RWPE1 (cell line): ENCODE measurements at regions not wholly inside any gene's neighbourhood (a gene's known extent, or its start where the extent isn't known, plus 50 kb on each side); places are given as distances from the start of the nearest gene placed in this dataset.

Experiments used
- CTCF ChIA-PET: fragments of 350-600 bp; sonication (Branson Sonifier 250); formaldehyde crosslinking; extraction: SDS; loops from one replicate; lab custom pipeline; 2021; lab: Yijun Ruan, JAX
- POLR2A ChIA-PET: fragments of 400-600 bp; formaldehyde crosslinking; extraction: SDS; loops from one replicate; lab custom pipeline; 2020; ENCODE audit warnings: antibody characterized with exemption; ENCODE audit not compliant: low non-redundant PET; lab: Yijun Ruan, JAX
- DNase-seq: peaks from one replicate; pipeline ENCODE4 v3.0.0; 2012; ENCODE audit warnings: low spot score
- H3K27ac ChIP-seq: fragments of 450-650 bp; 2 replicates; pipeline ENCODE4 v1.5.1; 2017
- TF ChIP-seq, protein P1 (sequence below): fragments of 450-650 bp; conservative IDR thresholded peaks from 2 replicates; pipeline ENCODE4 v1.5.1; 2017; ENCODE audit warnings: low read depth, mild to moderate bottlenecking

DNA sequence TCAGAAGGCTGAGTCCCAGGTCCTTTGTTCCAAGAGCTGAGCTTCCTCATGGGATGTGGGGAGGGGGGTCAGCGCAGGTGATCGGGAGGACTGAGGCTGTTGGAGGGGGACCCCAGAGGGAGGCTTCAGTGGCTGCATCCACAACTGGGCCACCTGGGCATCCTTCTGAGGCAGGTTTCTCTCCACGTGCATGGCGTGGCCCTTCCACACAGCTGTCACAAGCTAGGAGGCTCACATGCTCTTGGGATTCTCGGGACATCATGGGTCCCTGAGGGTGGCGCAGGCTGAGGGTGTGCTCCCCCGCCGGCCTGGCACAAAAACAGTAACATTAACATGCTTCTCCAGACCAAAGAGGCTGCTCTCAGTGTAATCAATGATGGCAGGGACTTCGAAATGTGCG lies 229.6 kb upstream of the AJAP1 start:
- DNase-seq: no peak
- CTCF ChIA-PET: no interaction called here
- TF ChIP-seq, protein P1, sequence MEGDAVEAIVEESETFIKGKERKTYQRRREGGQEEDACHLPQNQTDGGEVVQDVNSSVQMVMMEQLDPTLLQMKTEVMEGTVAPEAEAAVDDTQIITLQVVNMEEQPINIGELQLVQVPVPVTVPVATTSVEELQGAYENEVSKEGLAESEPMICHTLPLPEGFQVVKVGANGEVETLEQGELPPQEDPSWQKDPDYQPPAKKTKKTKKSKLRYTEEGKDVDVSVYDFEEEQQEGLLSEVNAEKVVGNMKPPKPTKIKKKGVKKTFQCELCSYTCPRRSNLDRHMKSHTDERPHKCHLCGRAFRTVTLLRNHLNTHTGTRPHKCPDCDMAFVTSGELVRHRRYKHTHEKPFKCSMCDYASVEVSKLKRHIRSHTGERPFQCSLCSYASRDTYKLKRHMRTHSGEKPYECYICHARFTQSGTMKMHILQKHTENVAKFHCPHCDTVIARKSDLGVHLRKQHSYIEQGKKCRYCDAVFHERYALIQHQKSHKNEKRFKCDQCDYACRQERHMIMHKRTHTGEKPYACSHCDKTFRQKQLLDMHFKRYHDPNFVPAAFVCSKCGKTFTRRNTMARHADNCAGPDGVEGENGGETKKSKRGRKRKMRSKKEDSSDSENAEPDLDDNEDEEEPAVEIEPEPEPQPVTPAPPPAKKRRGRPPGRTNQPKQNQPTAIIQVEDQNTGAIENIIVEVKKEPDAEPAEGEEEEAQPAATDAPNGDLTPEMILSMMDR: no peak
- POLR2A ChIA-PET: no interaction called here
- no peak overlapping the region for H3K27ac ChIP-seq

DNA sequence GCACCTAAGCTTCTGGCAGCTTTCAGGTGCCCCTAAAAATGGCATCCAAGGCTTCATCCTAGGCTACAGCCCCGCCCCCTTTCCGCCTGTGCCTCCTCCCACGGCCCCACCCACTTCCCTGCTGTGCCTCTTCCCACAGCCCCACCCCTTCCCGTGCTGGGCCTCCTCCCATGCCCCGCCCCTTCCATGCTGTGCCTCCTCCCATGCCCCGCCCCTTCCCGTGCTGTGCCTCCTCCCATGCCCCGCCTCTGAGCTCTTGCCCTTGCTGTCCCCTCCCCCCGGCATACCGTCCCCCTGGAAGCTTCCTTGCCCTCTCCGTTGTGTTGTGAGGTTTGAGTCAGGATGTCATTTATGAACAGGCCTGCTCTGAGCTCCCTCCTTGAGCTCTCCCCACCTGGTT lies 228.5 kb upstream of the AJAP1 start:
- CTCF ChIA-PET: no interaction called here
- POLR2A ChIA-PET: no interaction called here
- TF ChIP-seq, protein P1: no peak
- DNase-seq: no peak
- H3K27ac ChIP-seq: no peak overlapping the region

DNA sequence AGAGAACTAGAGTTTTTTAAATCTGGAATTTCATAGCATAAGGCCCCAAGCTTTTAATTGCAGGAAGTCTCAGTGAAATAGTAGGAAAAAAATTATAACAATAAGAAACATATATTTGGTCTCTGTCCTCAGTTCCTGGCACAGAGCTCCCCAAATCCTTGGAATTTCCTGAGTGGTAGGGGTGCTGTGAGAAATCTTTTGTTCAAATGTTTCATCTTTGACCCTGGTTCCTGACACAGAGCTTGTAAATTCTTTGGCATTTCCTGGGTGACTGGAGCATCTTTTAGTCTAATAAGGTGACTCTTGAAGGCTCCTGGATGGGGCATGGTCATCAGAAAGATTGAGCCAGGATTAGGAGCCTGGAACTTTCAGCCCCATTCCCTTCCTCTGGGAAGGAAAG lies 225.7 kb upstream of the AJAP1 start:
- POLR2A ChIA-PET: no interaction called here
- no peak overlapping the region for H3K27ac ChIP-seq
- TF ChIP-seq, protein P1: no peak
- no peak for DNase-seq
- CTCF ChIA-PET: no interaction called here

DNA sequence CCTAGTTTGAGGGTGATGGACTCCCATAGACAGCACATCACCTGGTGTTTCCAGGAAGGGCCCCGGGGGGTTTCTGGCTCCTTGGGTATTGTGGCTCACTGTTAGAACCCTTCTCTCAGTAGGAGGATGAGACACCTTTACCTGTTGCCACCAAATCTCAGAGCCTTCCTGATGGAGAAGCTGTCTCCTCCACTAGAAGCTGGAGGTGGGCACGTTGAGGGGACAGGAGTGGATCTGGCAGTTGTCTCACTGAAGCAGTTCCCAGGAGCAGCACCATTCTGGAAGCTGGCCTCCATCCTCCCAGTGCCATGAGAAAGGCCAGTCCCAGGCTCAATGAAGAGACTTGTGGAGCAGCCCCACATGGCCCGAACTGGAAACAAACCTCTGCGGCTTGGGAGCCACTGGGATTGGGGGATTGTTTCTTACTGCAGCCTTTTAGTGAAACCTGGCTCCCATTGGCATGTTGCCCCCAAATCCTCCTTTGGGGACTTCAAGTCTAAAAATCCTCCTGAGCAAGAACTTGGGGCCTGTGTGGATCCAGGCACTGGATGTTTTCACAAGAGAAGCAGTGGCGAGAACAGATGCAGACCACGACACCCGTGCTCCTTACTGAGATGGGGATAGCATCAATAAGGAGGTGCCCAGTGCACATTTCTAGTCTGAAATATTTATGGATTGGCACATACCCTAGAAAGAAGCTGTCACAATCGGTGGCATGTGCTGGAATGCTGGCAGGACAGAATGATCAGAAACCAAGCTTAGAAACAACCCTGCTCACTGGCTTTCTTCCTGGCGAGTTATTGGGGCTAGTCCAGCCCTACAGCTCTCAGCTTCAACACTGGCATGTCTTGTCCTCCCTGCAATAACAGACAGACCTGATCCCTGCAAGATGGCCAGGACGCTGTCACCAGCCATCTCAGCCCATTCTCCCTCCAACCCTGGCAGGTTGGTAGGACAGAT lies 223.7 kb upstream of the AJAP1 start:
- no peak overlapping the region for H3K27ac ChIP-seq
- POLR2A ChIA-PET: no interaction called here
- DNase-seq: no peak
- CTCF ChIA-PET: interaction anchor here (0.6 kb wide), 2 partner anchors 193 to 1053 kb away, joined by 3 read pairs; no protein-coding TSS in a partner anchor
- TF ChIP-seq, protein P1: no peak

DNA sequence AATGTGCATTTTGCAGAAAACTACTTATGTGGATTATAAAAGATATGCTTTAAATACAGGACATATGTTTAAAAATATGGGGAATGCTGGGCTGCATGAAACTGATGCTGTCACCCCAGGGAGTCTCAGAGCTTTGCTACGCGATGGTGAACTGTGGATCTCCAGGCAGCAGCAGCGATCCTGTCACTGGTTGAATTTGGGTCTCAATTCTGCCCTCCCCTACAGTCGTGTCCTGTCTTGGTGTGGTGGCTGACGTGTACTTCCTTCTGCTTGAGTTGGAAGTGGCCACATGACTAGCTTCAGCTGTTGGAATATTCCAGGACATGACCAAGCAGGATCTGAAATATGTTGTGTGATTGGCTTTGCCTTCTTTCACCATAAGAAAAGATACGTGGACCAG lies 222.9 kb upstream of the AJAP1 start:
- ChIA-PET CTCF (interaction anchor here (0.6 kb wide), 2 partner anchors 192 to 1052 kb away, joined by 3 read pairs; no protein-coding TSS in a partner anchor), POLR2A (no interaction called here)
- H3K27ac ChIP-seq: no peak overlapping the region
- no peak for DNase-seq
- TF ChIP-seq, protein P1: no peak

DNA sequence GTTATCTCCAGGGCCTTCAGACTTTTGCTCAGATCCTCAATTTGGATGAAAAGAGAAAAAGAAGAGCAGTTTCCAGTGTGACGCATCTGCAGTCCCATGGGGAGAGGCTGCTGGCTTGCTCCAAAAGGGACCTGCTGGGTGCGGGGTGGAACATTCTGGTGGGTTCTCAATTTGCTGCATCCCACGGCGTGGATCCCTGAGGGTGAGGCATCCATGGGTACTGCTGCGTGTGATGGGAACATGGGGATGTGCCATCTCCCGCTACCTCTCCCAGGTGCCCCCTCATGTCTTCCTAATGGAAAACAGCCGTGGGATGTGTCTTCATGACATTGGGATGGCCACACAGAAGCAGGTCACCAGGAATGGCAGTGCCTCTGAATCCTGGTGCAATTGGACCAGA lies 221.3 kb upstream of the AJAP1 start:
- TF ChIP-seq, protein P1: no peak
- no peak for DNase-seq
- ChIA-PET CTCF (no interaction called here), POLR2A (no interaction called here)
- H3K27ac ChIP-seq: no peak overlapping the region
